Coronary artery (tissue), 2 donors: ENCODE measurements at regions not wholly inside any gene's neighbourhood (a gene's known extent, or its start where the extent isn't known, plus 50 kb on each side); places are given as distances from the start of the nearest gene placed in this dataset.

Experiments
- DNase-seq: peaks from one replicate; pipeline ENCODE4 v3.0.0-alpha.2; 2017; ENCODE audit warnings: low spot score
- H3K27ac ChIP-seq, 2 donors: fragments of 200-600 bp; sonication (generic); one replicate each; pipeline ENCODE4 v1.5.1; 2016 to 2019
- H3K4me3 ChIP-seq: fragments of 200-600 bp; sonication (generic); 2 replicates; pipeline ENCODE4 v1.5.1; 2016; ENCODE audit warnings: mild to moderate bottlenecking, moderate library complexity
- TF ChIP-seq, protein P1 (sequence below): fragments of 200-600 bp; sonication (generic); IDR thresholded peaks from one replicate; pipeline ENCODE4 v1.5.1; 2019; ENCODE audit warnings: antibody characterized with exemption

DNA sequence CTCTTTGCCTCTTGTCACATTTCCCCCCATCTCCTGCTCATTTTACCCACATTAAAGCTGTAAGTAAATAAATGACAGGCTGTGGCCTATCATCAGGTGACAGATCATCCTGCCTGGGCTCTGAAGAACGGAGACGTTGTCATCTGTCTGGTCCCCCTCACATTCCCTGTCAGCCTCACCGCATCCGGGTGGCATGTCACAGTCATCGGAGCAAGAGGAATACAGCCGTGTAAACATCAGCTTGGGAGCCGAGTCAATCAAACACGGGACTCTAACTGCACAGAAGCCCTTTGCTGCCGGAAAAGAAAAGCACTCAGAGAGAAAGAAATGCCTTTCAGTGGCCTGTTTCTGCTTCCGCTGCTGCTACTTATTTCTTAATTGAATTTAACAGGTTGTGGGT lies 371.9 kb upstream of the ID4 start:
- Histone ChIP-seq H3K27ac (peak overlapping the region in 1 of 2 donors; percentile 61), H3K4me3 (no peak overlapping the region)
- no peak for DNase-seq
- TF ChIP-seq, protein P1, sequence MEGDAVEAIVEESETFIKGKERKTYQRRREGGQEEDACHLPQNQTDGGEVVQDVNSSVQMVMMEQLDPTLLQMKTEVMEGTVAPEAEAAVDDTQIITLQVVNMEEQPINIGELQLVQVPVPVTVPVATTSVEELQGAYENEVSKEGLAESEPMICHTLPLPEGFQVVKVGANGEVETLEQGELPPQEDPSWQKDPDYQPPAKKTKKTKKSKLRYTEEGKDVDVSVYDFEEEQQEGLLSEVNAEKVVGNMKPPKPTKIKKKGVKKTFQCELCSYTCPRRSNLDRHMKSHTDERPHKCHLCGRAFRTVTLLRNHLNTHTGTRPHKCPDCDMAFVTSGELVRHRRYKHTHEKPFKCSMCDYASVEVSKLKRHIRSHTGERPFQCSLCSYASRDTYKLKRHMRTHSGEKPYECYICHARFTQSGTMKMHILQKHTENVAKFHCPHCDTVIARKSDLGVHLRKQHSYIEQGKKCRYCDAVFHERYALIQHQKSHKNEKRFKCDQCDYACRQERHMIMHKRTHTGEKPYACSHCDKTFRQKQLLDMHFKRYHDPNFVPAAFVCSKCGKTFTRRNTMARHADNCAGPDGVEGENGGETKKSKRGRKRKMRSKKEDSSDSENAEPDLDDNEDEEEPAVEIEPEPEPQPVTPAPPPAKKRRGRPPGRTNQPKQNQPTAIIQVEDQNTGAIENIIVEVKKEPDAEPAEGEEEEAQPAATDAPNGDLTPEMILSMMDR: no peak

- TF ChIP-seq, protein P1: no peak
- no peak for DNase-seq
- Histone ChIP-seq H3K27ac (peak overlapping the region in 1 of 2 donors; percentile 61), H3K4me3 (no peak overlapping the region)
Observed at GRCh38 chr6:19465760-19466159, 371.4 kb upstream of the ID4 start.

DNA sequence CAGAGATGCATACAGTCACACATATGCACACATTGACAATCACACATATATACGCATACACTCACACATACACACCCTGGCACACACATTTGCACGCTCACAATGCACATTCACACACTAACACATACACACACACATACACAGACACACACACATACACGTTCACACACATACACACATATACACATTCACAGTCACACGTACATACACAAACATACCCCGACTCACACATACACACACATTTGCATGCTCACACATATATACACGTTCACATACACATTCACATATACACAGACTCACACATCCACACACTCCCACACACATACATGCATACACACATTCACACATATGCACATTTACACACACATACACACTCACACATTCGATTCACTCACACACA lies 366.8 kb upstream of the ID4 start:
- TF ChIP-seq, protein P1: no peak
- Histone ChIP-seq H3K27ac (no peak overlapping the region), H3K4me3 (no peak overlapping the region)
- no peak for DNase-seq

DNA sequence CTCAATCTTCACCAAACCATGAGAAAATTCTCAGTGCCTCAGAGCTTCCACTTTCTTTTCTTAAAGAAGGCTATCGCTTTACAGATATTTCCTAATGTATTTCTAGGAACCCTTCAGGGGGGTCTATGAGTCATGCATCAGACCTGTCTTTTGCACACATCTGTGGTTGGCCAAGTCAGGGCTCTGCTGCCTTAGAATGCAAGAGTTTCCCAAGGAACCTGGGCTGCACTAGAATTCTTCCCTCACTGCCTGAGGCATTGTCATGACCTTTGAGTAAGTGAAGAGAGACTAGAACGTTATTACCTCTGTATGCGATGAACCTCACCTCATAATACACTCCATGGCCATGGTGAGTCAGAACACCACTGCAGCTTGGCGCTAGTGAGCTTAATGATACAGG lies 365.0 kb upstream of the ID4 start:
- TF ChIP-seq, protein P1: no peak
- no peak for DNase-seq
- H3K27ac ChIP-seq: no peak overlapping the region
- no peak overlapping the region for H3K4me3 ChIP-seq

GRCh38 chr6:19472850-19473249 lies 364.3 kb upstream of the ID4 start:
- Histone ChIP-seq H3K27ac (no peak overlapping the region), H3K4me3 (no peak overlapping the region)
- TF ChIP-seq, protein P1: no peak
- no peak for DNase-seq

DNA sequence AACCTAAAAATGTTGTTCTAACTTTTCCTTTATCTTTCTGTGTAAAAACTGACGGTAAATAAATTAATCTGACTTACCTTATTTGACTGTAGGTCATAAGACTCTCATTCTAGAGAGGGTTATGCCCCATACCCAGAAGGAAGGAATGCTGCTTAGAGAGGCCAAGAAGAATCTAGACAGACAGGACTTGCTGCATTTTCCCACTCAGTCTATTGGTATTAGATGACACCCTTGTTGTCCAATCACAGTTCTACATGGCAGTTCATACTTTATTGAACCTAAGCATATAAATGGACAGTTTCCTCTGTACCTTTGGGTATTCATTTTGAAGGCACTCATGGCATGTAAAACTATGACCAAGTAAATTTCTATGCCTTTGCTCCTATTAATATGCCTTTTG lies 359.6 kb upstream of the ID4 start:
- Histone ChIP-seq H3K27ac (no peak overlapping the region), H3K4me3 (no peak overlapping the region)
- DNase-seq: no peak
- TF ChIP-seq, protein P1: no peak

DNA sequence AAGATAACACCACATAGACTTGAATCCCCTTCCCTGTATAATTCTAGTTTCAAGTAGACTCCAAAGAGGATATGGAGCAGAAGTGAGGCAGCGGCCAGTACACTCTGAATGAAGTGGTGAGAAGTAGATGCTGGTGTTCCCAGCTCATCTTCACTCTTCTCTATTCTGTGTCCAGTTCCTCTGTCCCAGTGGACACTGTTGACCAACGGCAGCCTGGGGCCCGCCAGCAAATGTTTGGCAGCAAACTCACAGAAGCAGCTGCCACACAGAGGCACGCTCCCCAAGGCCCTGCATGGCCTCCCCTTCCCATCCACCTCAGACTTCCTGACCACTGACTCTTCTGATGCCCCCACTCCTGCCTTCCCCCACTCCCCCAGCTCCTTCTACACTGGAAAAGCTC lies 358.9 kb upstream of the ID4 start:
- DNase-seq: no peak
- no peak overlapping the region for H3K4me3 ChIP-seq
- TF ChIP-seq, protein P1: no peak
- H3K27ac ChIP-seq: no peak overlapping the region
